RKO (cell line): ENCODE measurements at regions not wholly inside any gene's neighbourhood (a gene's known extent, or its start where the extent isn't known, plus 50 kb on each side); places are given as distances from the start of the nearest gene placed in this dataset.
A peak's percentile ranks its signal among the peaks of the same experiment; 100 is the strongest.

ENCODE experiments used
- DNase-seq: peaks from one replicate; pipeline ENCODE4 v3.0.0-alpha.2; 2016; ENCODE audit warnings: low spot score

- DNase-seq: no peak
Observed at GRCh38 chr5:2696156-2696807, 55.2 kb downstream of the IRX2 start.

DNA sequence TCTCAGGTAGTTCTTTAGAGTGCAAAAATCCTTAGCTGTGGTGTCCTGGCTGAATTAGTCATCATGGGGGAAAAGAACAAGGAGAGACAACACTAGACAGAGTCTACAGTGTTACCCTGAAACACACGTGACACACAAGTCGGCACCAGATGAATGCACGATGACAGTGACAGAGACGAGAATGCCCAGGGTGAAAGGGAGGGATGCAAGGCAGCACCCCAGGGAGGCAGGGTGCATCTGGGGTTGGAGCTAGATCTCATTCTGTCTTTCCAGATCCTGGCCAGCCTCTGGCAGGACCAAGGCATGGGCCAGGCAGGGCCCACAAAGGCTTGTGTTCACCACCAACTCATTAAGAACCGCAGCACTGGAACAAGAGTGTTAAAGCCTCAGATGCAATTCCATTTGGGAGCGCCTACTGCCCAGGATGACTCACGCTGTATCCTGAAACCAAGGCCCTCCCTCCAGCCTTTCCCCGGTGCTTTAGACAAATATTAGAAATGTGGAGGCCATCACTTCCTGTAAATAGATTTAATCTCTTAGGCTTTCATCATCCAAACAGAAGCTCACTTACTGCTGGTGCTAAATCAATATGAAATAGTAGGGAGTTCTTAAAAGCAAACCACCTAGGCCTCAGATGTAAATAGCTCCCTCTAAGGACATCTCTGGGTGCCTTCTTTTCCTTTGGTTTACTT is 56.1 kb downstream of the IRX2 start:
- DNase-seq: no peak

DNA sequence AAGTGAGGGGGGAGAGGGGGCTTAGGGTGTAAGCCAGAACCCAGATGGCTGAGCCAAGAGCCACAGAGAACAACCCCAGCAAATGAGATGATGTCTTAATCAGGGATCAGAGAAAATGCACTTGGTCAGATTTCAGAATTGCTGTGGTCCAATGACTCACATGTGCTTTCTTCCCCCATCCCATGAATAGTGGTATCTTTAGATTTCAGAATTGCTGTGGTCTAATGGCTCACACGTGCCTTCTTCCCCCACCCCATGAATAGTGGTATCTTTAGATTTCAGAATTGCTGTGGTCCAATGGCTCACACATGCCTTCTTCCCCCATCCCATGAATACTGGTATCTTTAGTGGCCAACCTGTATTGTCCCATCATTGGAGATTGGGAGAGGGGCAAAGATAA is 59.9 kb downstream of the IRX2 start:
- DNase-seq: no peak

DNA sequence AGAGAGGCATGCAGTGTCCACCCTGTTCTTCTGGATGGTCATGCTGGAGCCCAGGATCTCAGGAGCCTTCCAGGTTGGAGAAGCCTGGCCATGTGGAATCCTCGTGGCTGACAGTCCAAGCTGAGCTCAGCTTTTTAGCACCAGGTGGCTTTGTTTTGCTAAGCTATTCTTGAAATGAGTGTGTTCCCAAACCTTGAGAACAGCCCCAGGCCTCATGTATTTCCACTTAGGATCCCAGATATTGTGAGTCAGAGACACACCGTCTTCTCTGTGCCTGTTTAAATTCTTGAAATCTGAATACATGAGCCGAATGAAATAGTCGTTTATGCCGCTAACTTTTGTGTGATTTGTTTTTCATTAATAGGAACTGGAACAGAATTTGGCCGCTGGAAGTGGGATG is 61.2 kb downstream of the IRX2 start:
- DNase-seq: no peak

DNA sequence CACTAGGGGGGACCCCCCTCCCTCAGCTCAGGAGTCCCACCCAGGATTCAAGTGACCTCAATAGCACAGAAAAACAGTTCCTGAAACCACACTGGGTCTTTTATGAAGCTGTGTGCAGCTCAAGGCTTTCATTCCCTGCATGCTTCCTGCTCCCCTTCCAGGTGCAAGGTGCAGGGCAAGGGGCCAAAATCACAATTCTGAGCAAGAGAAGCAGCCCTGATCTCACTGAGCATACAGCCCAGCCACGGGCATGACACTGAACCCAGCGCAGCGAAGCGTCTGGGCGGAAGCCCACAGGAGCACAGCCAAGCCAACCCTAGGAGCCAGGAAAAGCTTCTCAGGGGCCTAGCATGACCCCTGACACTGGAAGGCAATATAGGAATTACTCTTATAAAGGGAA is 62.9 kb downstream of the IRX2 start:
- DNase-seq: no peak

DNA sequence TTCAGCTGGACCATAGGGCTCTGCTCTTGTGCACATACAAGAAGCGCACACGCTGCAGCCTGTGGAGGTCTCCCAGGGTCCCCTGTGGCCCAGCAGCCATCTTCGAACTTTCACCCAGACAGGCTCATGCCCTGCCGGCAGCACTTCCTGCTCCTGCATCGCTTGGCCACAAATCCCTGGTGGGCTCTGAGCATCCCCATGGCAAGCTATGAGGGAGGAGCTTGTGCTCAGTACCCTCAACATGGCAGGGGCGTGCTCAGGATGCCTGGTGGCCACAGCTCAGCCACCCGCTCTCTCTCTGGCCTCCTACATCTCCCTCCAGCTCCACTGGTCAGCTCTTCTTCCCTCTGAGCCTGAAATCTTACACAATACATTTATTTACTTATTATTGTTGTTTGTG is 63.7 kb downstream of the IRX2 start:
- no peak for DNase-seq

GRCh38 chr5:2686321-2687124 is 65.0 kb downstream of the IRX2 start:
- no peak for DNase-seq

DNA sequence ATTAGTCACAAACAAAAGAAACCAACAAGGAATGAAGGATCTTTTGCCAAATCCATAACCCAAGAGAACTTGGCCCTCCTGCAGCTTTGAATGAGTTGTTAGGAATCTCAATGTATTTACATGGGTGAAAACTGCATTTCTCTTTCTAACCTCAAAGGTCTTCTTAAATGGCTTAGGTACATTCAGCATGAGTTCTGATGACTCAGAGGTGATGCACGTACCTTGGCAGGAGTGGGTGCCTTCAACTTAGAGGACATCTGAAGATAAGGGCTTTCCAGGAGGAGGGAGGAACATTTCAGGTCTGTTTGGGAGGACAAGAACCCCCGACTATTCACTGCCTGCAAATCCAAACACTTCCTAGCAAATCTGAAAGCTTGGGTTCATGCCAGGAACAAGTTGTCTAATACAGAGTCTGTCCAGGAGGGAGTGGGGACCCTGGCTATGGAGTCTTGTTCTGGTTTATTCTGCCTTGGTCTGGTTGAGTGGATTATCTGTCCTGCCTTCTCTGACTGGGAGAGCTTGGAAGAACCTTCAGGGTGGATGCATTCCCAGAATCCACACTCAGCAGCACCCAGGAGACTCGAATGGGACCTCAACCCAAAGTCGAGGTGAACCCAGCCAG is 65.7 kb downstream of the IRX2 start:
- peak; percentile 8 for DNase-seq

DNA sequence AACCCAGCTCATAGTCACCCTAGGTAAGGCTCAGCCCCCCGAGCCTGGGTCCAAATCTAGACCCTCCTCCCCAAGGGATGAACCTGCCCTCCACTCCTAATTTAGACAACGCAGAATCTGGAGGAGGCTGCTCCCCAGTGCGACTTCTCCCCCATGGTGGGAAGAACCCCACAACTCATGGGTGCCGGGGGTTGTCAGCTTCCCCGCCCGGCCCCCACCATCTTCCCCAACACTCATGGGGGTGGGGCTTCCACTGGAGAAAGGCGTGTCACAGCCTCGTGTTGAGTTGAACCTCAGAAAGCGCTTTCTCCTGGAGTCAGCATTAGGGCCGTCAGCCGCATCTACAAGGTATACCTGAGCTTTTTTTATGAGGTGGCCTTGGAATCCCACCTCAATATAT is 66.9 kb downstream of the IRX2 start:
- no peak for DNase-seq

DNA sequence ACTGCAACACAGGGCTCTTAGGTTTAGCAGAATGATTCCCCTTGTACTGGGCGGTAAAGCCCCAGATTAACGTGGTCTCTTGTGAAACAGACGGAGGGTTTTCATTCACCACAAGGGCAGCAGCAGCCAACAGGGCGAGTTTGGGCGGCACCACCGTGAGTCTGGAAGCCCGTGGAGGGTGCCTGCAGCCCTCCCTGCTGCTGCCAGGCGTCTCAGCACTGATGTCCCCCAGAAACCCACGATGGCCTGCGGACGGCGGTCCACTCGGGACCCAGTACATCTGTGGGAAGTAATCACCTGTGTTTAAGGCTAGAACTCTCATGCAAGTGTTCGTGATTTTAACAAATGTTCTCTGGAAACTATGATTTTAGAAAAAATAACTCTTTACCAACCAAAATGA is 67.8 kb downstream of the IRX2 start:
- no peak for DNase-seq

- DNase-seq: no peak
Observed at GRCh38 chr5:2681476-2681875, 70.0 kb downstream of the IRX2 start.

DNA sequence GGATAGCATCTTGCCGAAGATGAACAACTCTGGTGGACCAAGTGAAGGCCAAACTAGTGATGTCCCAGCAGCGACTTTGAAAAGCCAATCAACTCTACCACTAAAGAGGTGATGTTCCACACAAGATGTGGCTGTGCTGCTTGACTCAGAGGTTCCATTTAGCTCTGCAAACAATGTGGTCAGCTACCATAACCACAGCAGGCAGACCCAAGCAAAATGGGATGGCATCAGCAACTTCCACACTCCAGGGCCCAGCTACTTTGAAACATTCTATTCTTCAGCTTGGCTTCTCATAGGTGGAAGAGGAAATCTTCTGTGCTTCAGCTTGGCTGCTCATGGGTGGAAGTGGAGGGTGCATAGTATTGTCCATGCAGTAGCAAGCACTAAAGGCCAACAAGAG is 70.5 kb downstream of the IRX2 start:
- no peak for DNase-seq

DNA sequence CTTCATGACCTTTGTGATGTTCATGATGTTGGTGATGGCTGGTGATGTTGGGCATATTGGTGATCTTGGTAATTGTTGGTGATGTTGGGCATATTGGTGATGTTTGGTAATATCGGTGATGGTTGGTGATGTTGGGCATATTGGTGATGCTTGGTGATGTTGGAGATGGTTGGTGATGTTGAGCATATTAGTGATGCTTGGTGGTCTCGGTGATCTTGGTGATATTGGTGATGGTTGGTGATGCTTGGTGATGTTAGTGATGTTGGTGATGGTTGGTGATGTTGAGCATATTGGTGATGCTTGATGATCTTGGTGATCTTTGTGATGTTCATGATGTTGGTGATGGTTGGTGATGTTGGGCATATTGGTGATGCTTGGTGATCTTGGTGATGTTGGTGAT is 73.8 kb downstream of the IRX2 start:
- DNase-seq: no peak

- no peak for DNase-seq
Observed at GRCh38 chr5:2675548-2675947, 75.9 kb downstream of the IRX2 start.

DNA sequence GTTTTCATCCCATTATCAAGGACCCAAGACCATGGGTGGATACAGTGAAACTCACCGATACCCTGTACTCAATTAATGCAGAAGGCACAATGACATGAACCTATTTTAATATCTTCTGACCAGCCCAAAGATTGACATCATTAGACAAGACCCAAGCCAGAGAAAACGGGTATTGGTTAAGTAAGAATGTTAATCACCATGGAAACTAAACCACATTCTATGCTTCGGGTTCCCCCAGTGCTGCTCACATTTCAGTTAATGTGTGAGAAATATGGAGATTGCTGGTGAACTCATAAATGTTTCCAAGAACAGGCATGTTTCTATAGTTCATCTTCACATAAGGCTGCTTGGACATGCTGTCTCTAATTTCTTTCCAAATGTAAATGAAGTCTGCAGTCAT is 77.0 kb downstream of the IRX2 start:
- DNase-seq: no peak

- DNase-seq: no peak
Observed at GRCh38 chr5:2670940-2671339, 80.5 kb downstream of the IRX2 start.

- no peak for DNase-seq
Observed at GRCh38 chr5:2669913-2670312, 81.6 kb downstream of the IRX2 start.

DNA sequence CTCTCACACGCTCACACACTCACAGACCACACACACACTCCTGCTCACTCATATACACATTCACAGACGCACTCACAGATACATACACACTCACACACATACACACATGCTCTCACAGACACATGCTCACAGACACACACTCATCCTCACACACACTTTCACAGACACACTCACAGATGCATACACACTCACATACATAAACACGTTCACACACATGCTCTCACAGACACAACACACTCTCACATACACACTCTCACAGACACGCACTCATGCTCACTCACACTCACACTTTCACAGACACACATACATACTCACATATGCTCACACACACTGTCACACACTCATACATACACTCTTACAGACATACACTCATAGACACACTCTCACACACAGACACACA is 82.2 kb downstream of the IRX2 start:
- no peak for DNase-seq

GRCh38 chr5:2666081-2666480 is 85.4 kb downstream of the IRX2 start:
- DNase-seq: no peak

DNA sequence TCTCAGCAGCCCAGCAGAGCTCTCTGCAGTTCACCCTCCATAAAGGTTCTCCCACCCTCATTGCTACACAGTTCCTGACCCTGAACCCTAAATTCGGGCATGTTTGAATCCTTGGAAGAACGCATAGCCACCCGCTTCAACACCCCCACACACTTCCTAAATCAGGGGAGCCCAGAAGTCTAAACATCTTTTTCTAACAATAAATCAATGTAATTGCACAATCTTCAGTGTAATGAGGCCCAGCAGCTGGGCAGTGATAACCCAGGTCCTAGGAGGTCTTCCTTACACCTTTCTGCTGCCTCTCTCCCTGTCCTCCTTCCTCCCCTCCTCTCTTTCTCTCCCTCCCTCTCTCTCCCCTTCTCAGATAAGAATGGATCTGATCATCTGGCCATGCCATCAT is 88.0 kb downstream of the IRX2 start:
- no peak for DNase-seq

DNA sequence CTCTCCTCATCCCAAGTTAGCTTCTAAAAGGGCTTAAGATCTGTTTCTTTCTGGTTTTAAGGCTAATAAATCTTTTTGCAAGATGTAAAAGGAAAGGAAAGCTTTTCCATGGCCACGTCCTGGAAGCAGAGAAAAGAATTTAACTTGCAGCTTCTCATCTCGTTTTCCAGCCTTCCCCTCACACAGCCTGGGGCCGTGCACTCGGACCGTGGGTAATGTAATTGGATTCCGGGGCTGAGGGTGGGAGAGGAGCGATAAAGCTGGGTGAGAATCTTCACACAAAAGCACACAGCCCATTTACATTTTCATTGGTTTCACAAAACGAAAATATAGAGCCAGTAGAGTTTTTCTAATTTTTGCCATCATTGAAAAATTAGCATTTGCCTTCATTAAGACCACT is 91.2 kb downstream of the IRX2 start:
- DNase-seq: no peak

DNA sequence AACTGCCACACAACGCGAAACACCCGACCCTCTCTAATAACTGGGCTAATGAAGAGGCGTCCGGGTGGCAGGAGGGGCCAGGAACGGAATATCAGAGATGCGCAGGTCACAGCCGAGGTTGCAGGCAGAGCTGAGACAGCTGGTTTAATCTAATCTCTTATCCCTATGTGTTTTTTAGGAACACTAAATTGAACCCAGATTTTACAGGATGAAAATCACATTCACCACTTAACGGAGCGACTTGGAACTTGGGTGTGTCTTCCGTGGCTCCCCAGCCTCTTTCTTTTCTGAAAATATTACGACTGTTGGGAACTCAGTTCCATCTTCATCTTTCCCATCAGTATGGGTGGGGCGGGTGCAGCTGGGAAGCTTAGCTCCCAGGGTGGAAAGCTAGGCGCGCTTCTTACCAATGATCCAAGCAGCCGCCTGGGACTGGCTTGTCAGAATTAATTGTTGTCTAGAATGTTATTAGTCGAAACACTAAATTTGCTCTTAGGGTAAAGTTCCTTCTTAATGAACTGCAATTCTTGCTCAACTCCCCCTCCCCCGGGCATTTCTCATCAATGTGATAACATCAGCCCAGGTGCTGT is 92.5 kb downstream of the IRX2 start:
- DNase-seq: no peak

DNA sequence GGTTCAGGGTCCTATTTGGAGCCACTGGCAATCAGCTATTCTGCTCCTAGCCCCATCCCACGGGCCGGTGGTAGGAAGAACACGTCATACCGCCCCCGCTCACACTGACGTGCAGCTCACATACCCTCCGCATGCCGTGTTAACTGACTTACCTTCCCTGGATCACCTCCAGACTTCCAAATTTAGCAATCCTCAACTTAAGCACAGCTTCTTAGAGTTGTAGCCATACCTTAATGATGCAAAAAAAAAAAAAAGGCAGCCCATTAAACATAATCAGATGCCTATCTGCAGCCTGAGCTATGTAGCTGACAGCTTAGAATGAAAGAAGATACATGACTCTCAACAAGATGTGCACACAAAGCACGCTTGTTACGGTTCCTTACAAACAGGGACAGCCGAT is 93.0 kb downstream of the IRX2 start:
- DNase-seq: no peak
